H9 (cell line): ENCODE measurements at regions not wholly inside any gene's neighbourhood (a gene's known extent, or its start where the extent isn't known, plus 50 kb on each side); places are given as distances from the start of the nearest gene placed in this dataset.

Experiments
- DNase-seq: peaks from one replicate; pipeline ENCODE4 v3.0.0-alpha.2; 2017
- H2AFZ ChIP-seq: one replicate; pipeline ENCODE4 v1.6.1; 2013; ENCODE audit warnings: mild to moderate bottlenecking, low read length, control low read depth, moderate library complexity
- H2AK5ac ChIP-seq: 2 replicates; pipeline ENCODE4 v1.6.1; 2013; ENCODE audit warnings: low read length, control low read depth, mixed read lengths; ENCODE audit not compliant: insufficient read length
- H2BK120ac ChIP-seq: one replicate; pipeline ENCODE4 v1.6.1; 2013; ENCODE audit warnings: low read depth, mild to moderate bottlenecking, low read length, control low read depth, inconsistent platforms; ENCODE audit not compliant: poor library complexity, severe bottlenecking
- H2BK12ac ChIP-seq: 2 replicates; pipeline ENCODE4 v1.6.1; 2013; ENCODE audit warnings: low read length, control low read depth, mixed read lengths, low read depth; ENCODE audit not compliant: insufficient read length
- H2BK15ac ChIP-seq: 2 replicates; pipeline ENCODE4 v1.6.1; 2013; ENCODE audit warnings: low read depth, low read length, control low read depth
- H2BK20ac ChIP-seq: one replicate; pipeline ENCODE4 v1.6.1; 2013; ENCODE audit warnings: low read depth, mild to moderate bottlenecking, low read length, control low read depth, inconsistent platforms; ENCODE audit not compliant: poor library complexity, severe bottlenecking
- H2BK5ac ChIP-seq: 2 replicates; pipeline ENCODE4 v1.6.1; 2013; ENCODE audit warnings: low read length, control low read depth, mixed read lengths; ENCODE audit not compliant: insufficient read length
- H3K14ac ChIP-seq: 2 replicates; pipeline ENCODE4 v1.6.1; 2013; ENCODE audit warnings: low read length, control low read depth; ENCODE audit not compliant: insufficient read depth
- H3K18ac ChIP-seq: 2 replicates; pipeline ENCODE4 v1.6.1; 2013; ENCODE audit warnings: low read depth, mild to moderate bottlenecking, mixed read lengths, low read length, control low read depth; ENCODE audit not compliant: insufficient read length
- H3K23ac ChIP-seq: 2 replicates; pipeline ENCODE4 v1.6.1; 2013; ENCODE audit warnings: low read length, control low read depth, mixed read lengths, low read depth; ENCODE audit not compliant: insufficient read length
- H3K23me2 ChIP-seq: 2 replicates; pipeline ENCODE4 v1.6.1; 2013; ENCODE audit warnings: low read depth, mild to moderate bottlenecking, mixed read lengths, low read length, control low read depth; ENCODE audit not compliant: insufficient read length, poor library complexity, severe bottlenecking
- H3K27ac ChIP-seq: 2 replicates; pipeline ENCODE4 v1.5.1; 2013; ENCODE audit warnings: low read length, control low read depth, mixed read lengths, low read depth; ENCODE audit not compliant: insufficient read length
- H3K27me3 ChIP-seq: 2 replicates; pipeline ENCODE4 v1.6.1; 2013; ENCODE audit warnings: low read length, control low read depth, inconsistent platforms; ENCODE audit not compliant: insufficient read depth
- H3K4ac ChIP-seq: 2 replicates; pipeline ENCODE4 v1.6.1; 2013; ENCODE audit warnings: low read depth, mild to moderate bottlenecking, control low read depth, inconsistent platforms, low read length, moderate library complexity
- H3K4me1 ChIP-seq: 2 replicates; pipeline ENCODE4 v1.6.1; 2013; ENCODE audit warnings: low read length, control low read depth, inconsistent platforms; ENCODE audit not compliant: insufficient read depth
- H3K4me2 ChIP-seq: 2 replicates; pipeline ENCODE4 v1.6.1; 2013; ENCODE audit warnings: low read length, control low read depth, mixed read lengths; ENCODE audit not compliant: insufficient read length, insufficient read depth
- H3K56ac ChIP-seq: 2 replicates; pipeline ENCODE4 v1.6.1; 2013; ENCODE audit warnings: low read depth, mild to moderate bottlenecking, mixed read lengths, low read length, control low read depth; ENCODE audit not compliant: insufficient read length
- H3K79me1 ChIP-seq: 2 replicates; pipeline ENCODE4 v1.6.1; 2013; ENCODE audit warnings: low read depth, mild to moderate bottlenecking, moderate library complexity, low read length, control low read depth, inconsistent platforms; ENCODE audit not compliant: insufficient read depth, poor library complexity, severe bottlenecking
- H3K79me2 ChIP-seq: 2 replicates; pipeline ENCODE4 v1.6.1; 2013; ENCODE audit warnings: low read length, control low read depth, inconsistent platforms; ENCODE audit not compliant: insufficient read depth
- H3K9ac ChIP-seq: 2 replicates; pipeline ENCODE4 v1.6.1; 2013; ENCODE audit warnings: low read length, control low read depth, mixed read lengths; ENCODE audit not compliant: insufficient read length; ENCODE audit errors: extremely low read depth
- H3K9me3 ChIP-seq: one replicate; pipeline ENCODE4 v1.6.1; 2013; ENCODE audit warnings: low read depth, low read length, inconsistent platforms; ENCODE audit not compliant: control insufficient read depth
- H3T11ph ChIP-seq: one replicate; pipeline ENCODE4 v1.6.1; 2013; ENCODE audit warnings: mild to moderate bottlenecking, low read length, control low read depth, inconsistent platforms
- H4K20me1 ChIP-seq: one replicate; pipeline ENCODE4 v1.6.1; 2013; ENCODE audit not compliant: control insufficient read depth, insufficient read length, insufficient read depth
- H4K5ac ChIP-seq: 2 replicates; pipeline ENCODE4 v1.6.1; 2013; ENCODE audit warnings: low read depth, mild to moderate bottlenecking, mixed read lengths, low read length, control low read depth; ENCODE audit not compliant: insufficient read length
- H4K8ac ChIP-seq: replicated peaks from 2 replicates; pipeline ENCODE4 v1.6.1; 2013; ENCODE audit warnings: low read length, control low read depth, mixed read lengths, low read depth; ENCODE audit not compliant: insufficient read length
- H4K91ac ChIP-seq: 2 replicates; pipeline ENCODE4 v1.6.1; 2013; ENCODE audit warnings: low read depth, mild to moderate bottlenecking, moderate library complexity, mixed read lengths, low read length, control low read depth; ENCODE audit not compliant: insufficient read length
- H3K27ac Mint-ChIP-seq, 3 experiments: 2 replicates in 2 of 3; 3 replicates in 1 of 3; pipeline ENCODE4 v1.8.0; 2020 to 2021; ENCODE audit warnings: mixed read lengths in 3 of 3, mild to moderate bottlenecking in 1 of 3, moderate library complexity in 1 of 3
- H3K27me3 Mint-ChIP-seq: 2 replicates; pipeline ENCODE4 v1.8.0; 2021; ENCODE audit warnings: low read depth, mild to moderate bottlenecking, moderate library complexity, mixed read lengths
- H3K36me3 Mint-ChIP-seq, 3 experiments: 2 replicates in 2 of 3; 3 replicates in 1 of 3; pipeline ENCODE4 v1.8.0; 2020 to 2021; ENCODE audit warnings: low read depth in 3 of 3, mixed read lengths in 3 of 3; ENCODE audit not compliant: insufficient read depth in 1 of 3
- H3K4me1 Mint-ChIP-seq, 2 experiments: 2 replicates each; pipeline ENCODE4 v1.8.0; 2020; ENCODE audit warnings: mixed read lengths in 2 of 2
- H3K4me3 Mint-ChIP-seq, 2 experiments: 2 replicates in 1 of 2; 3 replicates in 1 of 2; pipeline ENCODE4 v1.8.0; 2020 to 2021; ENCODE audit warnings: mild to moderate bottlenecking in 2 of 2, mixed read lengths in 2 of 2, moderate library complexity in 1 of 2
- H3K9me3 Mint-ChIP-seq, 2 experiments: 2 replicates in 1 of 2; 3 replicates in 1 of 2; pipeline ENCODE4 v1.8.0; 2020; ENCODE audit warnings: mild to moderate bottlenecking in 2 of 2, mixed read lengths in 2 of 2, moderate library complexity in 1 of 2
- WGBS: extraction: QIAGEN DNeasy Blood & Tissue Kit; methylation state at CpG from one replicate; pipeline ENCODE4 v1.1.7; 2013; ENCODE audit warnings: missing lambda C conversion rate, low lambda C conversion rate, mixed read lengths; ENCODE audit not compliant: insufficient read length; ENCODE audit errors: extremely low coverage; 5-methylcytosine and 5-hydroxymethylcytosine counted together
- TF ChIP-seq, protein P1 (sequence below): fragments of 200-600 bp; sonication (generic); conservative IDR thresholded peaks from 3 replicates; pipeline ENCODE4 v1.8.0; 2021; ENCODE audit warnings: antibody characterized with exemption, mild to moderate bottlenecking

DNA sequence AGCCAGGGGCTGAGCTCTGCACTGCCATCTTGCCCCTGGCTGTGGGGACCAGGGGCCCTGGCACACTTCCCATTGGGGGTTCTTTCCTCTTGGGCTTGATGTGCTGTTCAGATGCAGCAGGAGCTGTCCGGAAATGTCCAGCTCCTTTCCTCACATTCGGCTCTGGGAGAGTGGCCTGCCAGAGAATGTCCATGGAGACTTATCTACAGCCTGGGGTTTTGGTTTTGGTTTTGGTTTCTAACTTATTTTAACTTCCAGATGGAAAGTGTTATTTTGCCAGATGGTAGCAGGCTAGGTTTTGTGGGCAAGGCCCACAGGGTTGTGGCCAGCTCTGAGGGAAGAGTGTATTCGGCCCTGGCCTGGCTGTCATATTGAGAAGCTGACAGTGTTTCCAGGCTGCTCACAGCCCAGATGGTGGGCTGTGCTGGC lies 177.3 kb downstream of the ANKRD30B start:
- H4K91ac ChIP-seq = no peak overlapping the region
- no CpG with 5 or more reads among the region's 3 CpGs for WGBS
- no peak overlapping the region for H2BK120ac ChIP-seq
- TF ChIP-seq, protein P1, sequence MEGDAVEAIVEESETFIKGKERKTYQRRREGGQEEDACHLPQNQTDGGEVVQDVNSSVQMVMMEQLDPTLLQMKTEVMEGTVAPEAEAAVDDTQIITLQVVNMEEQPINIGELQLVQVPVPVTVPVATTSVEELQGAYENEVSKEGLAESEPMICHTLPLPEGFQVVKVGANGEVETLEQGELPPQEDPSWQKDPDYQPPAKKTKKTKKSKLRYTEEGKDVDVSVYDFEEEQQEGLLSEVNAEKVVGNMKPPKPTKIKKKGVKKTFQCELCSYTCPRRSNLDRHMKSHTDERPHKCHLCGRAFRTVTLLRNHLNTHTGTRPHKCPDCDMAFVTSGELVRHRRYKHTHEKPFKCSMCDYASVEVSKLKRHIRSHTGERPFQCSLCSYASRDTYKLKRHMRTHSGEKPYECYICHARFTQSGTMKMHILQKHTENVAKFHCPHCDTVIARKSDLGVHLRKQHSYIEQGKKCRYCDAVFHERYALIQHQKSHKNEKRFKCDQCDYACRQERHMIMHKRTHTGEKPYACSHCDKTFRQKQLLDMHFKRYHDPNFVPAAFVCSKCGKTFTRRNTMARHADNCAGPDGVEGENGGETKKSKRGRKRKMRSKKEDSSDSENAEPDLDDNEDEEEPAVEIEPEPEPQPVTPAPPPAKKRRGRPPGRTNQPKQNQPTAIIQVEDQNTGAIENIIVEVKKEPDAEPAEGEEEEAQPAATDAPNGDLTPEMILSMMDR = no peak
- no peak overlapping the region for H4K8ac ChIP-seq
- H2BK12ac ChIP-seq = no peak overlapping the region
- no peak overlapping the region for H3K4ac ChIP-seq
- H3K4me2 ChIP-seq = no peak overlapping the region
- H2BK20ac ChIP-seq = no peak overlapping the region
- no peaks in the 10 kb centered on the region for H3K4me1 ChIP-seq
- H3K9ac ChIP-seq = no peak overlapping the region
- H4K20me1 ChIP-seq = no peaks in the 10 kb centered on the region
- H3K27ac ChIP-seq = no peak overlapping the region
- no peaks in the 10 kb centered on the region for H3K79me1 ChIP-seq
- H2AK5ac ChIP-seq = no peak overlapping the region
- no peak for DNase-seq
- Mint-ChIP-seq H3K27me3 (peaks cover 2% of the 10 kb centered on the region; the same call in 1 of the 2 replicates), H3K4me3 (no peak overlapping the region), H3K27ac (no peak overlapping the region; a peak in 1 of 7 replicates), H3K4me1 (no peaks in the 10 kb centered on the region), H3K9me3 (peaks cover 96 to 98% of the 10 kb centered on the region in 2 experiments), H3K36me3 (peaks cover 29 to 46% (median 29%) of the 10 kb centered on the region in 3 experiments; a peak in 6 of 7 replicates)
- H3K23me2 ChIP-seq = no peaks in the 10 kb centered on the region
- no peak overlapping the region for H2BK5ac ChIP-seq
- H4K5ac ChIP-seq = no peak overlapping the region
- H3K56ac ChIP-seq = no peak overlapping the region
- H2BK15ac ChIP-seq = no peak overlapping the region
- no peak overlapping the region for H2AFZ ChIP-seq
- H3K14ac ChIP-seq = no peak overlapping the region
- no peaks in the 10 kb centered on the region for H3K27me3 ChIP-seq
- H3T11ph ChIP-seq = no peak overlapping the region
- no peak overlapping the region for H3K18ac ChIP-seq
- H3K79me2 ChIP-seq = no peaks in the 10 kb centered on the region
- H3K23ac ChIP-seq = no peak overlapping the region
- H3K9me3 ChIP-seq = peaks cover 89% of the 10 kb centered on the region
